Fibroblast of skin of back (primary cell): ENCODE measurements at regions not wholly inside any gene's neighbourhood (a gene's known extent, or its start where the extent isn't known, plus 50 kb on each side); places are given as distances from the start of the nearest gene placed in this dataset.
A peak's percentile ranks its signal among the peaks of the same experiment; 100 is the strongest.
"Not testable (repeated sequence)": the region's sequence is repeated elsewhere in the genome, so short reads cannot be mapped to it uniquely, and the experiment has no call there.

Experiments used
- DNase-seq: peaks from one replicate; pipeline ENCODE4 v3.0.0-alpha.2; 2013

DNA sequence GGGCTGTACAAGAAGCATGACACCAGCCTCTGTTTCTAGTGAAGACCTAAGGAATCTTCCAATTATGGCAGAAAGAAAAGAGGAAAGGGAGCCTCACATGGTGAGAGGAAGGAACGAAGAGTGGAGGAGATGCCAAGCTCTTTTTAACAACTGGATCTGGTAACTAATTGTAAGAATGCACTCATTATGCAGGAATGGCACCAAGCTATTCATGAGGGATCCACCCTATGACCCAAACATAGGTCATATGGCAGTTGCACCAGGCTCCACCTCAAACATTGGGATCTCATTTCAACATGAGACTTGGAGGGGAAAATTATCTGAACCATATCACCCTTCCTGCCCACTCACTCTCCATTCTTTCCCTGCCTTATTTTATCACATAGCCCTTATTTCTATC, 496.0 kb upstream of the SPTLC3 start:
- no peak for DNase-seq

DNA sequence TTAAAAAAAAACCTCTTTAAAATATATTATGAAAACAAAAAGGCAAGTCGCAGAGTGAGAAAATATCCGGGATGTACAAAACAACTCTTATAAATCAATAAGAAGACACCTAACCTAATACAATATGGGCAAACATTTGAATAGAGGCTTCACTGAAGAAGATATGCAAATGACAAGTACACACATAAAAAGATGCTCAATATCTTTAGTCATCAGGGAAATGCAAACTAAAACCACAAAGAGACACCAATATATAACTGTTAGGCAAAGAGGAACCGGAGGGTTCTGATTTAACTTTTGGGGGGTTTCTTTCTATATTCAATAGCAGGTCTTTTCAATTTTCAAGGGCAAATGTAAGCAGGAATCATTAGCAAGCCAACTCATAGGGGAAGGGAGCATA, 480.7 kb upstream of the SPTLC3 start:
- no peak for DNase-seq

DNA sequence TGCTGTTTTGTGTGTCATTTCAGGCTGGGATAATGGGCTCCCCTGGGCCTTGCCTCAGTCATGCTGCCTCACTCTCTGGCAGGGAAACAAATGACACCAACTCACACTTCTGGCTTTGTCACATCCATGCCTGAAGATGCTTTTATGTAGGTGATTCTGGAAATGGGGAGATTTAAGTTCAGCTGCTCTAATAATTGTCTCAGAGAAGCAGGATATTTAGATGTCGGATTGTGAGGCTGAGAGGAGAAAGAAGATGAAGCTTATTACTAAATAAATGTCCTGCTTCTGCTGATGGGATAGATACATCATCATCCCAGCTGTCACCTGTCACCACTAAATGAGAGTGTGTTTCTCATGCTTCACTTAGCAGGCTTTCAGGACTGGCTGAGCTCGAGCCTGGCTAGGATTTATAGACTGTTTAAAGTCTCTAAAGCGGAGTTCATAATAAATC, 480.2 kb upstream of the SPTLC3 start:
- DNase-seq, result no peak

DNA sequence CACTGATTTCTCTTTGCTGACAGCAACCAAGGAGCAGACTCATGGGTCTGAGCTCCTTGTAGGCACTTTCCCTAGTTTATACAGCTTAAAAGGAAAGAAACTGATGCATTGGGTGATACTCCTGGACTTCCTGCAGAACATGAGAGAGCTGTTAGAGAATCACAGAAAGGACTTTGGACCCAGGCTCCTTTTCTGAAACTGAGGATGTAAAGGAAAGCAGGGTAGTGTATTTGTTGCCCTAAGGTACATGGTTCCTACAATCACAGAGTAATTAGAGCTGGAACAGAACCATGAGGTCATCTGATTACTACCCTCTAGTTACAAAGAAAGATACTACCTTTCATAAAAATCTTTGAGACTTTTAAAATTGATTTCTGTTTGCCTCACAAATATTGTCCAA, 477.1 kb upstream of the SPTLC3 start:
- DNase-seq, result no peak

DNA sequence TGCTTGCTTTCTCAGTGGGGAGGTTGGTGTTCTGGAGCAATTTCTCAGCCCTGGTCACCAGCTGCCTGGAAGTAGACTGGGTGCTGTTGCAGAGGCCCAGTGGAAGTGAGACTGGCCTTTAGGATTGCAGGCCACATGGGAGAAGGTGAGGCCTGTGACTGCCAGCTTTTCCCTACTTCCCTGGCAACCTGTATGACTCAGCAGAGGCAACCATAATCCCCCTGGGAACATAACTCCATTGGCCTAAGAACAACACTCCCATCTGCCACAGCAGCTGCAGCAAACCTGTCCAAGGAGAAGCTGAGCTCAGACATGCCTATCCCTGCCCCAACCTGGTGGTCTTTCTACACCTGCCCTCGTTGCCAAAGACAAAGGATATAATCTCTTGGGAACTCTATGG, 473.5 kb upstream of the SPTLC3 start:
- no peak for DNase-seq

DNA sequence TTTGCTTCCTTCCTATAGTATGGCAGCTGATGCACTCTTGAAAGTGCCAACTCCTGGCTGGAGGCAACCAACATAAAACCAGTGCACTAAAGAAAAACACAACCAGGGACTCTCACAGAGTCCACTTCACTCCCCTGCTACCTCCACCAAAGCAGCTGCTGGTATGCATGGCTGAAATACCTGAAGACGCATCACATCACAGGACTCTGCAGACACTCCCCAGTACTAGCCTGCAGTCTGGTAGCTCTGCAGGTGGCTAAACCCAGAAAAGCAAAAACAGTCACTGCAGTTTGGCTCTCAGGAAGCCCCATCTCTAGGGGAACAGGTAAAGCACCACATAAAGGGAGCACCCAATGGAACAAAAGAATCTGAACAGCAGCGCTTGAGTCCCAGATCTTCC, 473.0 kb upstream of the SPTLC3 start:
- DNase-seq, result no peak

DNA sequence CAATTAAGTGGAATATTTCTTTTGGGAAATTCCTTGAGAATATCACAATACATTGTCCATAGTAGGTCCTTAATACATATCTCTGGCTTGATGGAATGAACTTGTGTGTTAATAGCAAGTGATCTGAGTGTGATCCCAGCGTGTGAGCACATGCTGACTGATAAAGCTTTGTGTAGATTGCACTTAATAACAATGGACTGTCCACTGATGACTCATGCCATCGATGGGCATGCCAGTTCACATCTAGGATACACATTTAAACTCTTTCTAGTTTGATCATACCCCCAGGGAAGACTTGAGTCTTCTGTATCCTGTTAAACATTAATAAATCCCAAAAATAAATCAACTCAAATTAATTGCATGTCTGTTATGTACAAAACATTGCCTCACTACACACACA, 454.3 kb upstream of the SPTLC3 start:
- DNase-seq, result no peak

DNA sequence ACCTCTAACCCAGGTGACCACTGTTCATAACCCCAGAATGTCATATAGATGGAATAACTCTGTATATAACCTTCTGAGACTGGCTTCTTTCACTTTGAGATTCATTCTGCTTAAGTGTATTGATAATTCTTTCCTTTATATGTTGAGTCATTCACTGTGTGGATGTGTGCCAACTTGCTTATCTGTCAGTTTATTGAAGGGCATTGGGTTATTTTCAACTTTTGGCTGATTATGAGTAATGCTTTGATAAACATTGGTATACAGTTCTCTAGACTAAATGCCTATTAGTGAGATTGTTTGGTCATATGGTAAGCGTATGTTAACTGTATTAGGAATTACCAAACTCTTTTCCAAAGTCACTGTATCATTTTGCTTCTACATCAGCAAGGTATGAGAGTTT, 453.4 kb upstream of the SPTLC3 start:
- DNase-seq, result no peak

DNA sequence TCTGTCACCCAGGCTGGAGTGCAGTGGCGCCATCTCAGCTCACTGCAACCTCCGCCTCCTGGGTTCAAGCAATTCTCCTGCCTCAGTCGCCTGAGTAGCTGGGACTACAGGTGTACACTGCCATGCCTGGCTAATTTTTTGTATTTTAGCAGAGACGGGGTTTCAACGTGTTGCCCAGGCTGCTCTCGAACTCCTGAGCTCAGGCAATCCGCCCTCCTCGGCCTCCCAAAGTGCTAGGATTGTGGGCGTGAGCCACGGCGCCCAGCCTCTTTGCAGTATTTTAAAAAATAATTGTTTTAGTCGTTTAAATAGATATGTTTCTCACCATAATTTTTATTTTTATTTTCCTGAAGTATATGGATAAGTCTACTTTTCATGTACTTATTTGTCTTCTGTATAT, 452.9 kb upstream of the SPTLC3 start:
- DNase-seq, result not testable (repeated sequence)

DNA sequence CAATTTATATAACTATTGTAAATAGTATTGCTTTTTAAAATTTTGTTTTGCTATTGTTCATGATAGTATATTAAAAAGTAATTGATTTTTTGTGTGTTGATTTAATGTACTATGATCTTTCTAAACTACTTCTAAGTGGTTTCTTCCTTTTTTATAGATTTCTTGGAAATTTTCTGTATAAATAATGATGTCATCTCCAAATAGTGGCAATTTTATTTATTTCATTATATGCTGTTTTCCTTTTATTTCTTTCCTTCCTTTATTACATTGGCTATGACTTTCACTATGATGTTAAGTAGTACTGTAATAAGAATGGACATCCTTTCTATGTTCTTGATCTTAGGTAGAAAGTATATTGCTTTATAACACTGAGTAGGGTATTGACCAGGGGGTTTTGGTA, 451.5 kb upstream of the SPTLC3 start:
- no peak for DNase-seq

DNA sequence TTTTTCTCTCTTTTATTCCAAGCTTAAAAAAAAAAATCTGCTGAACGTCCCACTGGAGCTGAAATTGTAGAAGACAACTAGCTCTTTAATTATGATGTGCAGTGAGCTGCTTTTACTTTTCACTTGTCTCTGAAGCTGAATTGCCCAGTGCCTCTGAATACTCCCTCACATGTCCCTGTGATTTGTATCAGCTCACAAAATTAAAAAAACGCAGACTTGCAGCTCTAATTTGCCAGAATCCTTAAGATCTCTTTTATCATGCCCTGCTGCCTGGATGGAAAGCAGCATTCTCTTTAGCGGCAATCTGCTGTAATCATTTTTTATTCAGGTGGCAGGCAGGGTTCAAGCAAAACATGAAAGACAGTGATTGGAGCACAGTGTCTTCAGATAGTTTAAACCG, 443.8 kb upstream of the SPTLC3 start:
- DNase-seq, result no peak

DNA sequence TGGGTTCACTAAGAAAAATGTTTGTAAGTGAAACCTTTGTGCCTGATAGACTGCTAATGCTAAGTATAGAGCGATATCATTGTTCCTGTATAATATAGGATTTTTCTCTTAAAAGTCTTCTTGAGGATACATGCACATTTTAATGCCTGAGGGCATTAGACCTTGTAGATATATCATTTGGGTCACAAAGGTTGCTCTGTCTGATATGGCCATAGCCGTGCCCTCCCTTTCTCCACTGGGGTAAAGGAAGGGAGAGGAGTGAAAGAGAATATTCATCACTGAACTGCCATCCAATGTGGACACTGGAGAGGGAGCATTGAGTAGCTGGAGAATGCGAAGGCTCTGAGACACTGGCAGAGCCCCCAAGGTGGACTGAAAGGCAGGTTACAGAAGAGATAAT, 442.2 kb upstream of the SPTLC3 start:
- no peak for DNase-seq

DNA sequence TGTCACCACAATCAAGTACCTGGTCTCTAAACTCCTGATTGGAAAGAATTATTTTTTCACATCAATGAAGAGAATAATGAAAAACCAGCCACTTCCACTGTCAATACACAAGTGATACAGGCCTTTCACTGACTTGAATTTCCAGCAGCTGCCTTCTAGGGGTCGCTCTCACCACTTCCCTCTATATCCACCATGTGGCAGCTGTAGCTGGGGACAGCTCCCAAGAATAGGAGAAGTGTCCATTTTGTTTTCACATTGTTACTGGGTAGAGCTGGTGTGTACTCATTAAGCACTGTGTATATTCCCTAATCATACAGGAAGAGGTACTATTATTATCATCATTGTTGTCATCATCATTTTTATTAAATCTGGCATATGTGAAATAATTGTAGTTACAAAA, 438.4 kb upstream of the SPTLC3 start:
- DNase-seq, result peak; percentile 7

DNA sequence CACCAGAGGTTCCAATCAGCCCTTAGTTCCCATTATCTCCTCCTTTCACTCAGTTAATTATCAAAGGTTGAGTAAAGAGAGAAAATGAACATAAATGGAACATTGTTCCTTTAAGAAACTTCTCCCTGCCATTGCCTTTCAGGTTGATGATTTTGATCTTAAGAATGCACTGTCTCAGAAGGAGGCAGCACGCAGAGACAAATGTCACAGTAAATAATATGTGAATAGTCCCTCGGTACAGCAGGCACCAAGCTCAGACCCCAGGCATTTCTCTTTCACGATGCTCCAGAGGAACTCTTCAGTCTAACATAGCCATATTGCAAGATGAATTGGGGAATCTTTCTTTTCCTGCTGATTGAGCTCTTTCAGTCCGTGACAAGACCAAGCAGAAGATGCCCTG, 435.3 kb upstream of the SPTLC3 start:
- DNase-seq, result no peak

DNA sequence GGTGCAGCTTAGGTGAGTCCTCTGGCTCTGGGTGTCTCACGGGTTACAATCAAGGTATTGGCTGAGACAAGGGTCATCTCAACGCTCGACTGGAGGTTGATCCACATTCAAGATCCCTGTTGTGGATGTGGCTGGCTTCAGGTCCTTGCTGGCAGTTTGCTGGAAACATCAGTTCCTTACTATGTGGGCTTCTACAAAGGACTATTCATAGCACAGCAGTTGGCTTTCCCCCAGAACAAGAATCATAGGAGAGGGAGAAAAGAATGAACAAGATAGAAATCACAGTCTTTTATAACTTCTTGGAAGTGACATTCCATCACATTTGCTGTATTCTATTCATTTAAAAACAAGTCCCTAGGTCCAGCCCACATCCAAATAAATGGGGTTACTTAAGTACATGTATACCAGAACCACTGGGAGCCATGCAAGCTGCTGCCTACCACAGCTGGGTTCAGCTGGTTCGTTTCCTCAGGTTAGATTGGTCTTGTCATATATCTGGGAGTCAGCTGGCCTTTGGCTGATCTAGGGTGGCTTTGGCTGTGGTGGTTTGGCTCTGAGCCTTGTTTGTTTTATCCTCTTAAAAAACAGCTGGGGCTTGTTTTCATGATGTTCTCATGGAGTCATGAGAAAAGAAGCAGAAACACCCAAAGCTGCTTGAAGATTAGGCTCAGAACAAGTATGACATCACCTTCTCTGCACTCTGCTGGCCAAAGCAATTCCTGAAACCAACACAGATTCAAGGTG, 433.2 kb upstream of the SPTLC3 start:
- no peak for DNase-seq

DNA sequence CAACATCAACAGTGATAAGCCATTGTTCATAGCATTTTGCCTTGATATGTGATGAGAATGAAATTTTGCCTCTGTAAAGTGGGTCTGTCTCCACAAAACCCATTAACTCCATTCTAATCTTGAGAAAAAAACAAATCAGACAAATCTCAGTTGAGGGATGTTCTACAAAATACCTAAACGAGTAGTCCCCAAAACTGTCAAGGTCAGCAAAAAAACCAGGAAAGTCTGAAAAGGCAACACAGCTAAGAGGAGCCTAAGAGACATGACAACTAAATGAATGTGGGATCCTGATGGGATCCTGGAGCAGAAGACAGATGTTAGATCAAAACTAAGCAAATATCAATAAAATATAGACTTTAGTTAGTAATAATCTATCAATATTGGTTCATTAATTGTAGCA, 431.6 kb upstream of the SPTLC3 start:
- no peak for DNase-seq

DNA sequence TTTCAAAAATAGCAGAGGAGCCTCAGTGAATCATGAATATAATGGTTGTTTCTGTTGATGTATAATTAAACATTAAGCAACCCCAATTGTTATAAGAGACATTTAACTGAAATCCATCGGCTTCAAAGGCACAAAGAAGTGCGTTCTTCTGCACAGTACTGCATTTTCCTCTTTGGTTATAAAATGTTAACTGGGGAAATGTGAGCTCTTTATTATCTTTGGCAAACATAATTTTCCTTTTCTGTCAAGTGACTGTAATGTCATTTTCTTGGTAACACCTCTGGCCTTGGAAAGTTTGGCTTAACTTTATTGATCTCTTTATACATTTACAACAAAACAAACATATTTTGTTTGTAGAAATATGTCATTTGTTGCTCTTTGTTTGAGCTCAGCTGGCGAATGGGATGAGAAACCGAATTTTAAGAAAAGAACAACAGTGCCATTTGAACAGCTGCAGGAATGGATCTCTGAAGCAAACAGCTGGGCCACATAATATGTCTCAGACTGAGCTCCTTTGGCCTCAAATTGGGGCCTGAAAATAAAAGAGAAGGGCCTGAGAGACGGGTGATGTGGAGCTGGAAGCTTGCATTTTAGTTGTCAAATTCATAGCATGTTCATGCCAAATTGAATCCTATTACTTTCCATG, 427.0 kb upstream of the SPTLC3 start:
- DNase-seq, result no peak

DNA sequence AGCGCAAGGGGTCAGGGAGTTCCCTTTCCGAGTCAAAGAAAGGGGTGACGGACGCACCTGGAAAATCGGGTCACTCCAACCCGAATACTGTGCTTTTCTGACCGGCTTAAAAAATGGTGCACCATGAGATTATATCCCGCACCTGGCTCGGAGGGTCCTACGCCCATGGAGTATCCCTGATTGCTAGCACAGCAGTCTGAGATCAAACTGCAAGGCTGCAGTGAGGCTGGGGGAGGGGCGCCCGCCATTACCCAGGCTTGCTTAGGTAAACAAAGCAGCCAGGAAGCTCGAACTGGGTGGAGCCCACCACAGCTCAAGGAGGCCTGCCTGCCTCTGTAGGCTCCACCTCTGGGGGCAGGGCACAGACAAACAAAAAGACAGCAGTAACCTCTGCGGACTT, 426.1 kb upstream of the SPTLC3 start:
- not testable (repeated sequence) for DNase-seq

DNA sequence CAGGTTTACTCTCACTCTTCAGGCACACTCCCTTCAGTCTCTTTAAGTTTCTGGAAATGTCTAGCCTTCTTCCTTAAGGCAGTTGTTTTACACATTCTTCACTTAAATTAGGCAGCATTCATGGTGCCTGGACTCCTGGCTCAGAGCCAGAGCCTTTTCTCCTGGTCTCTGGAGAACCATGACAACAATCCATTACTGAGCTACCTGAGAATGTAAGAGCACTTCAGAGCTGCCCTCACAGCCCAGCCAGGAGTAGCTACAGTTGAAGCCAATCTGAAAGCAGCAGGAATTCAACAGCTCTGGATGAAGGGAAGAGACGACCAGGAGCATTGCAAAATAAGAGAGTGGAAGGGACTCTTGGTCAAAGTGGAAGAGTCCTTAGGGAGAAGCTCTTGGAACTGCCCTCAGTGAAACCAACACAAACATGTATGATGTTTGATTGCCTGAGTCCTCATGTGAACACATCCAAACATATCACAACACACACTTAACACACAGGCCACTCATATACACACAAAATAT, 416.8 kb upstream of the SPTLC3 start:
- DNase-seq, result no peak

DNA sequence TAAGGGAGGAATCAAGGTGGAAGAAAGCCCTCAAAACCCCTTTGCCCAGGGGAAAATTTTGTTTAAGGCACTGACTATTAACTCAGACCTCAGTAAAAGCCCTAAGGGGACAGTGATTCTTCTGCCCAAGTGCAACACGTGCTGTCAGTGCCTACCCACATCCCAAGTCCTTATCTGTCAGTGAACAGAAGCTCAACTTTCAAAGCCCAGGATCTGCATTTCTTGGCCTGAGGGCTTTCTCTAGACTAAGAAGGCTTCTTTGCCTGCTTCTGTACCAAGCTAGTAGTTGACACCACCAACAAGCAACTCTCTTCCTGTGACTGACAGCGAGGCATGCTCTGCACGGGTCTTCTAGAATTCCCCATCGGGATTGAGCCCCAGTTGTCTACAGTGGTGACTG, 416.0 kb upstream of the SPTLC3 start:
- DNase-seq, result no peak

DNA sequence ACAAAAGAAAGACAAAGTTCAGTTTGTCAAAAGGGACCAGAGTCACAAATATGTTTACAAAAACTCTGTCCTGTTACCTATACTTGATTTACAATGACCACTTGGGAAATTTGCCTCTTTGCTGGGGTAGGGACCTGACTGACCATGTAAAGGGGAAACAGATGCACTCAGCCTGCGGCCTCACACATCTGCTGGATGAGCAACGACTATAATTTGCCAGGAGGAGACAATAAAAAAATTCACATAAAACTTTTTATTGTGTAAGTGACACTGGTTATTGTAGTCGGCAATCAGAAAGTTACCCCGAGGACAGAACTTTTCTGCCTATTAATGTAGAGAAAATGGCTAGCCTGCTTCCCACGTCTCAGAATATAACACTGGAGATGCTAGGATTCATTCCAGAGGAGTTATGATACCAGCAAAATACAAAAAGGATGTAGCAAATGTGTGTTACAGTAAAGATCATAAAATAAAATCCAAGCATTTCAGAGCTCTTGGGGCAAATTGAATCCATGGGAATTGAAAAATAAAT, 415.4 kb upstream of the SPTLC3 start:
- DNase-seq, result no peak

DNA sequence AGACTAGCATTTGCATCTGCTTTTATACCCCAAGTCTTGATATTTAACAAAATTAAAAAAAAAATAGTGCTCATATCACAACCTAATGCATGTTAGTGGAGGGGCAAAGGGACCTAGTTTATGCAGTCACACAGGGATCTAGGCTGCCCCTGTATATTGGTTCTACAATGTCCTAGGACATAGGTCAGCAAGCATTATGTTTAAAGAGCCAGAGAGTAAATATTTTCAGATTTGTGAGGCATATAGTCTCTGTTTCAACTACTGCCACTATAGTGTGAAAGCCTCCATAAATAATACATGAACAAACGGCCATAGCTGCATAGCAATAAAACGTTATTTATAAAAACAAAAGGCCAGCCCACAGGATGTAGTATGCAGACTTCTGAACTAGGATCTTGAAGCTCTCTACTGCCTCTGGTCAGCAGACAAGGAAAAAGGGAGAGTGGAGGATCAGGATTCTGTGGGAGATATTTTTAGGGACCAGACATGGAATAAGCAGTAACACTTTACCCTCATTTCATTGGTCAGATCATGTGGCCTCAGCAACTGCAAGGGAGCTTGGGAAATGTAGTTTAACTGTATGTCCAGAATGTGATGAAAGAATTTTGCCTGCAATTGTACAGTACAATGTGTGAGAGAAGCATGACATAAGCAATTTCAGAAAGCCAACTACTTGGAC, 414.2 kb upstream of the SPTLC3 start:
- DNase-seq, result peak; percentile 31

DNA sequence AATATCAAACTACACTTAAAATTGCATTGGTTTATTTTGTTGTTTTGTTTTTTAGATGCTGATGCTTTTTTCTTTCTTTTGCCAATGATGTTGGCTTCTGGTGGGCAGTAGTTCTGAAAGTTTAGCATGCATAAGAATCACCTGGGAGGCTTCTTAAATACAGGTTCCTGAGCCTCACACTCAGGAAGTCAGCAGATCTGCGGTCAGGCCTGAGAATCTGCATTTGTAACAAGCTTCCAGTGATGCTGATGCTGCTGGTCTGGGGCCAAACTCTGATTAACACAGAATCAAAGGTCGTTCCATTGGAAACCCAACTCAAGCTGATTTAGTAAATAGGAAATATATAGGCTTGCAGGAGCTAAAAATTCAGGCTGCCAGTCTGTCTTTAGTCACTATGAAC, 412.9 kb upstream of the SPTLC3 start:
- no peak for DNase-seq

DNA sequence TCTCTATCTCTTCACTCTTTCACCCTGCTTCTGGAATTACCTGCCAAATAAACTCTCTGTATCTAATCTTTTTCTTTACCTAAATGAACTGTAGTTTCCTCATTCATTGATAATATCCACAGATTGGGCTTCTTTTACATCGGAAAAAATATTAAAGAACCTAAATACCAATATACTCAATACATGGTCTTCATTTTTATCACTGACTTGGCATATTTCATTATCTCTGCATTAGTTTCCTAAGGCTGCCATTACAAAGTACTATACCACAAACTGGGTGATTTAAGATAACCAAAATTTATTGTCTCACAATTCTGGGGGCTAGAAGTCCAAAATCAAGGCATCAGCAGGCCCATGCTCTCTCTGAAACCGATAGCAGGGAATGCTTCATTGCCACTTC, 411.9 kb upstream of the SPTLC3 start:
- no peak for DNase-seq
